GM19438 (cell line): ENCODE measurements at regions not wholly inside any gene's neighbourhood (a gene's known extent, or its start where the extent isn't known, plus 50 kb on each side); places are given as distances from the start of the nearest gene placed in this dataset.
"Not testable (repeated sequence)": the region's sequence is repeated elsewhere in the genome, so short reads cannot be mapped to it uniquely, and the experiment has no call there.

ENCODE experiments used
- ATAC-seq: cut with Tn5 transposase; IDR thresholded peaks from one replicate; pipeline ENCODE4 v1.9.1; 2021; ENCODE audit warnings: low read depth; ENCODE audit not compliant: unreplicated experiment

DNA sequence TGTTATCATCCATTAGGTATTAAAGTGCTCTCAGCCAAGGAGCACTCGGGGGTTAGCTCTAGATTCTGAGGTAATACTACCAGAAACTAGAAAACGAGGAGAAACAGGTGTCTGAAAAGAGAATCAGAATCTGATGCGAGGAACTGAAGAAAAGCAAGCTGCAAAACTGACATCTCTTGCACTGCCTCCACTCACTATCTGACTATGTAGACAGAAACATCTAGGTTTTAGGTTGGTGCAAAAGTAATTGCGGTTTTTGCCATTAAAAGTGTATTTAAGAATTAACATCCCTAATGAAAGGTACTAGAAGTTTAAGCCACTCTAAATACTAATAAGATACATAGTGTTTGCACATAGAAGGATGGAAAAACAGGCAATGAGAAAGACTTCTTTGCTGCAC lies 334.4 kb downstream of the GOLGA6L6 start:
- not testable (repeated sequence) for ATAC-seq

DNA sequence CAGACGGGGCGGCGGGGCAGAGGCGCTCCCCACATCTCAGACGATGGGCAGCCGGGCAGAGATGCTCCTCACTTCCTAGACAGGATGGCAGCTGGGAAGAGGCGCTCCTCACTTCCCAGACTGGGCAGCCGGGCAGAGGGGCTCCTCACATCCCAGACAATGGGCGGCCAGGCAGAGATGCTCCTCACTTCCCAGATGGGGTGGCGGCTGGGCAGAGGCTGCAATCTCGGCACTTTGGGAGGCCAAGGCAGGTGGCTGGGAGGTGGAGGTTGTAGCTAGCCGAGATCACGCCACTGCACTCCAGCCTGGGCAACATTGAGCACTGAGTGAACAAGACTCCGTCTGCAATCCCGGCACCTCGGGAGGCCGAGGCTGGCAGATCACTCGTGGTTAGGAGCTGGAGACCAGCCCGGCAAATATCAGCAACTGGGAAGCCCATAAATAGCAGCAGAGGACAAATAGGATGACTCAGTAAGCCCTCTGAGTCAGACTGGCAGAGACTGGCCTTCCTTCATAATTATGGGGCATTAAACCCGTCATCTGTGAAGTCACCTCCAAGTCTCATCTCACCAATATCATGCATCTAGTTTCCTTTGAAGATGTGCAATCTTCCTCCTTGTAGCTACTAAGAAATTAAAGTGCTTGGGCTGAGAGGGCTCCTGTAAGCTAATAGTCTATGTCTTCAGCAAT lies 337.3 kb downstream of the GOLGA6L6 start:
- ATAC-seq, result not testable (repeated sequence)

DNA sequence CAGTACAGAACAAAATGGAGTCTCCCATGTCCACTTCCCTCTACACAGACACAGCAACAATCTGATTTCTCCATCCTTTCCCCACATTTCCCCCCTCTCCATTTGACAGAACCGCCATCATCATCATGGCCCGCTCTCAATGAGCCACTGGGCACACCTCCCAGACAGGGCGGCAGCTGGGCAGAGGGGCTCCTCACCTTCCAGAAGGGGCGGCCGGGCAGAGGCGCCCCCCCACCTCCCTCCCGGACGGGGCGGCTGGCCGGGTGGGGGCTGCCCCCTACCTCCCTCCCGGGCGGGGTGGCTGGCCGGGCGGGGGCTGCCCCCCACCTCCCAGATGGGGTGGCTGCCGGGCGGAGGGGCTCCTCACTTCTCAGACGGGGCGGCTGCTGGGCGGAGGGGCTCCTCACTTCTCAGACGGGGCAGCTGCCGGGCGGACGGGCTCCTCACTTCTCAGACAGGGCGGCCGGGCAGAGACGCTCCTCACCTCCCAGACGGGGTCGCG lies 337.9 kb downstream of the GOLGA6L6 start:
- ATAC-seq, result not testable (repeated sequence)

DNA sequence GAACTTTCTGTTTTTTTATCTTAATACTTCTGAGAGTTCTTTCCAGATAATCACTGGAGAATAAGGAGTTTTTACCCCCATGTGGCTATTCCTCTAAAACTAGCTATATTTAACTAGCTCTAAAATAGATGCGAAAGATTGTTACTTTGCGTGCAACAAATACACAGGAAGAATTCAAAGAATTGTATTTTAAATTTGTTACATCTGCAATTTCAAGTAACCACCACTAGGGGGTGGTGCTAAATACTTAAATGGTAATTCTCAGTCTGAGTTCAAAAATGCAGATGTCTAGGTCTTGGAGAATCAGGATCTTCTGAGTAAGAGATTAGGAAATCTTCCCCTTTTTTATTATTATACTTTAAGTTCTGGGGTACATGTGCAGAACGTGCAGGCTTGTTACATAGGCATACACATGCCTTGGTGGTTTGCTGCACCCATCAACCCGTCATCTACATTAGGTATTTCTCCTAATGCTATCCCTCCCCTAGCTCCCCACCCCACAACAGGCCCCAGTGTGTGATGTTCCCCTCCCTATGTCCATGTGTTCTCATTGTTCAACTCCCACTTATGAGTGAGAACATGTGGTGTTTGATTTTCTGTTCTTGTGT lies 346.9 kb downstream of the GOLGA6L6 start:
- not testable (repeated sequence) for ATAC-seq

DNA sequence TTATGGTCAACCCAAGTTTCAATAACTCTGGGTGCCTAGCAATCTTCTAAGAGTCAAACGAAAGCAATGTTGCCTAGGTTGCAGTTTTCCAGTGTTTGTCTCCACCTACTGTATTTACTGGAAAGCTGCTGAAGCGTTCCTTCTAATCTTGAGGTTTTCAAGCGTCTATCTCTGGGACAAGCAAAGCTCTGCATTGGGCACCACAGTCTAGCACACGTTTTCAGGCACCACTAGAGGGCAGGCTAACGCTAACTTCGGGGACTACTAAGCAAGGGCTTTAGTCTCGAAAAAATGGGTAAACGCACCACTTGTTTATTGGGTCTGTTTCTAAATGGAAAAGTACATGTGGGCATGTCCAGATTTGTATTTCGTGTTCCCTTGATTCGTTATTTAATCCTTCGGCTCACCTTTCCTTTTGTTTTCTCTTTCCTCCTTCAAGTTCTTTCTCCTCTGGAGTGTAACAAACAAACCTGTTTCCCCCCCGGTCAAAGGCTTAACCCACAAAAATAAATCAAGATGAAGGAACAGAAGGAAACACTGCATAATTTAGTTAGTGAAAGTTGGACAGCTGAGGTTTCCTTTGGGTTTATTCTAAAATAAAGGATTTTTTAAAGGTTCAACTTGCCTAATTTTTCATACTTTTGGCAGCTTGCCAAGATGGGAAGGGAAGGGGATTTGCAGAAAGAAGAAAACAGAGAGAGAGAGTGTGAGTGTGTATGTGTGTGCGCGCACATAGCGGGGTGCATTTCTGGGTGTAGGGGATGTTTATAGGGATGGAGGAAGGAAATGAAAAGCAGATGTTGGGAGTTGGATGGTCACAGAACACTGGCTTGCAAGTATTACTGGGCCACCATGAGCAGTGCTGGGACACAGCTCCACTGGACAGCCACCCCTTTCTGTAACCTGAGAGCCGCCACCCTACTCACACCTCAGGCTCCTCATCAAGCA lies 348.3 kb downstream of the GOLGA6L6 start:
- peak; percentile 95 for ATAC-seq

DNA sequence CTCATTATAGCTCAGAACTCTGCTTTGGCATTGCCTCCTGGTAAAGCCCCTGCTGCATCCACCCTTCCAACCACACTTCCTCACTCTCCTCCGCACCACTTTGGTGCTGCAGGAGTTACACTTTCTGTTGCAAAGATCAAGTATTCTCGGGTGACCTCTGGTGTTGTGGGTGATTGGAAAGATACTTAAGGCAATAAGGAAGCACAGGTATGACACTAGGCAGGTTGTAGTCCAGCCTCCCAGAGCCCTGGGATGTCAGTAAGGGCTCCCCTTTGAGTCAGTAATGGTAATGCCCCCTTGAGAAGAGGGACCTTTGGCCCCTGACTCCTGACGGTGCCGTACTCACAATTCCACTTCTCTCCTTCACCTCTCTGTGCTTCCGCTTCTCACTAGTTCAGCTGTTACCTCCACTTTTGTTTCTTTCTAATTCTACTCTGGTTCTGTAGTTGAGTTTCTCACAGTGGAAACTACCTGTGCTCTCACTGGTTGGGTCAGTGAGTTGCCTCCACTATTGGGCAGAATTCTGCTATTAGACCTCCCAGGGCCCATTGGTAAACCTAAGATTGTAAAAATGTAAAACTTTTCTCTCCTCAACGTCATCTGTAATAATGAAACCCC lies 350.0 kb downstream of the GOLGA6L6 start:
- ATAC-seq, result not testable (repeated sequence)

DNA sequence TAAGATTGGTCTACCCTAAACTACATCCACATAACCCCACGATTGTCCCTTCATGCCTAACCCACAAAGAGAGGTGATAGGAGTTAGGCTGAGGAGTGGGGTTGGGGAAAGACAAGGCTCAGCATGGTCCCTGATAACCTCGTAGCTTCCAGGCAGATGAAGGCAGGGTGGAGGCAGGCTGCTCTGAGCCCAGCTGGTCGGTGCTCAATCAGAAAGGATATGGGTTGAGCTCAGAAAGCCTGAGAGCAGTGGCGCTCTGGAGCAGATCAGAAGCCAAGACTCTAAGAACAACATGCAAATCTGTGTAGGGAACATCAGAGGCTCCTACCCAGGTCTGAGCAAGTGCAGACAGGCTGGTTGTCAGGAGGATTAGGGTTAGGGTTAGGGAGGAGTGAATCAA lies 353.0 kb downstream of the GOLGA6L6 start:
- not testable (repeated sequence) for ATAC-seq

DNA sequence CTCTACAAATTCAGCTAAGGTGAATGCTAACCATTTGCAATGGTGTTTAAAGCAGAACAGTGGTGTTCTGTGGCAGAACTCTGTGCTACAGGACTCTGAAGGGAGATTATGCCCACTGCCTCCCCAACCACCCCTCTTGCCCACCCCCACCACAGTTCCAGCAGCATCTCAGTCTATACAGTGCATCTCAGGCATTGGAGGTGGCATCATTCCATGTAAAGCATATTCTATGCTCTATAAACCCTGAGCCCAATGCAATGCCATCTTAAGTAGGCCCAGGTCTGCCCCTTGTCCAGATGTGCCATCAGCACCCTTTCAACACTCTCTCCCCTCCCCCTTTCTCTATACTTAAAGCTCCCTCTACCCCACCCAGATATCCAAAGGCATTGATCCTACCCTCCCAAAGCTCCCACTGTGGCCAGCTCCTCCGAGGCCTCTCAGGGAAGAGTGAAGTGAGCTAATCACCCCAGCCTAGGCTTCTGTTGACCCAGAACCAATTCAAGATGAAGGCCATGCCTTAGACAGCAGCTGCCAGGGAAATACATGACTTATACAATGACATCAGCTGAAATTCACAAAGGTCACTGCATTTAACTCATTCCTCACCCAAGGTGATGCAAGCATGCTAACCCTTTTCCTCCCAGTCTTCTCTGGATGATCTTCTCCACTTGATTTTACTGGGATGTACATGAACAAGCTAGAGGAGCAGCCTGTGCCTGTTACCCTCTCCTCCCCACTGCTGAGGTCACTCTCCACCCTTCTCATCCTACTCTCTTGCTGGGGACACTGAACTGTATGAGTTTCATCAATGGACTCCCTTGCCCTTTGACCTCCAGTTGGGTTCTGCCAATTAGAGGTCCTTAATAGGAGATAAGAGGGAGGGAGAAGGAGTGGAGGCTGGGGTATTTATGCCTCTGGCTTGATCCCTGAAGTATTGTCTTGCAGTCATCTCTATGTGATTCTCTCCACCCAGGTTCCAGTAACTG lies 353.9 kb downstream of the GOLGA6L6 start:
- ATAC-seq, result not testable (repeated sequence)

DNA sequence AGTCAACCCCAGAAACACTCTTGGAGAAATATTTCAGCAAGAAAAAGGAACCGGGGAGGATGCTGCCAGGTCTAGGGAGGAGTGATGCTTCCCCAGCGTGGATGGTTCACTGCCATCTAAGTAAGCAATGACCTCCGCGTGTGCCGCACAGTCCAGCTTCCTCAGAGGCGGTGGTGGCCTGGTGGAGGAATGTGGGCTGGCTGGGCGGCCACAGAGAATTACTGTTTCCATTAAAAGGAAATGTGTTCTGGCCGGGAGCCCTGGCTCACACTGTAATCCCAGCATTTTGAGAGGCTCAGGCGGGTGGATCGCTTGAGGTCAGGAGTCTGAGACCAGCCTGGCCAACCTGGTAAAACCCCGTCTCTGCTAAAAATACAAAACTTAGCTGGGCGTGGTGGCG lies 356.7 kb downstream of the GOLGA6L6 start:
- not testable (repeated sequence) for ATAC-seq

DNA sequence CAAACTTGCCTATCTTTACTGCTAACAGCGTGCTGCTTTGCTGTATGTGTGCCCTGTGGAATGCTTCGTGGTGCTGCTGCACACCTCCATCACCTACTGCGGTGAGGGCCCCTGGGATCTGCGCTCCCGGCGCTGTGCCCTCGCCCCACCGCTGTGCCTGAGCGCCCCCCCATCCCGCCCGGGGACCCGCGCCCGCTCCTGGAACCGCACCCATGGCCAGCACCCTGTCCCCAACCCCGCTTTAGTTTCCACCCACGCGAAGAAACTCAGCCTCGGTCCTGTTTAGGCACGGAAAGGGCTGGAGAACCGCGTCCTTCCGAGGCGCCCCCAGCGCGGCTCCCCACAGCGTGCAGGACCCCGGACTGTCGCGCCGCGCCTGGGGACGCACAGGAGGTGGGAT lies 373.4 kb downstream of the GOLGA6L6 start:
- ATAC-seq, result not testable (repeated sequence)

DNA sequence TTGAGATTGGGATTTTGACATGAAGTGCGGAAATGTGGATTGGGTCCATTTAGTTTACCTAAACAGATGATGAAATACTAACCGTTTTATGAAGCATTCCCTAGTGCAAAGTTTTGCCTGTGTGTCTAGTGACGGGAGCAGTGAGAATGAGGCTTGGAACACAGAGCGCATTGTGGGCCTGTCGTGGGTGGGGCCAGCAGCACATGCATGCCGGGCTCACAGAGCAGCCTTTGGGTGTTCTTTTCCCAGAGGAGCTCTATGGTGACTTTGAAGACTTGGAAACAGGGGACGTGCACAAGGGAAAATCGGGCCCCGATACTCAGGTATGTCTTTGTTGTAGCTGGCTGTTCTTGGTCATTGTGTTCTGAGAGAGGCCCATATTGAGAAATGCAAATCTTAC lies 388.1 kb downstream of the GOLGA6L6 start:
- not testable (repeated sequence) for ATAC-seq

DNA sequence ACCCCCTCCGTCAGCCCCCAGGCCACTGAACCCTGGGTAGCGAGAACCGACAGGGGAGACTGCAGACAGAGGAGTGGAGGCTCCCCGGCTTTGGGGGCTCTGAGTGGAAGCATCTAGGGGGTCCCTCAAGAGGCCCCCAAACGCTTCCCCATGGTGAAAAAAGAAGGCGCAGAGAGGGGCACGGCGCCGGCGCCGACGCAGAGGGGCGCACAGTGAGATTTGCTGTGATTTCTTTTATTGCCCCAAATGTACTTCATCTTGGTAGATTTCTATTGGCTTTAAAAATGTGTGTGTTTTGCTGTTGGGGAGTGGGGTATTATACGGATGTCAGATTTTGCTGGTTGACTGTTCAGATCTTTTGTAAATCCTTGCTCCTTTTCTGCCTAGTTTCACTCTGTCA lies 392.9 kb downstream of the GOLGA6L6 start:
- not testable (repeated sequence) for ATAC-seq

DNA sequence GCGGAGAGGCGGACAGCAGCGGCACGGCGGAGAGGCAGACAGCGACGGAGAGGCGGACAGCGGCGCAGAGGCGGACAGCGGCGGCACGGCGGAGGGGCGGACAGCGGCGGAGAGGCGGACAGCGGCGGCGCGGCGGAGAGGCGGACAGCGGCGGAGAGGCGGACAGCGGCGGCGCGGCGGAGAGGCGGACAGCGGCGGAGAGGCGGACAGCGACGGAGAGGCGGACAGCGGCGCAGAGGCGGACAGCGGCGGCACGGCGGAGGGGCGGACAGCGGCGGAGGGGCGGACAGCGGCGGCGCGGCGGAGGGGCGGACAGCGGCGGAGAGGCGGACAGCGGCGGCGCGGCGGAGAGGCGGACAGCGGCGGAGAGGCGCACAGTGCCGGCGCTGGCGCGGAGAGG lies 393.6 kb downstream of the GOLGA6L6 start:
- not testable (repeated sequence) for ATAC-seq

DNA sequence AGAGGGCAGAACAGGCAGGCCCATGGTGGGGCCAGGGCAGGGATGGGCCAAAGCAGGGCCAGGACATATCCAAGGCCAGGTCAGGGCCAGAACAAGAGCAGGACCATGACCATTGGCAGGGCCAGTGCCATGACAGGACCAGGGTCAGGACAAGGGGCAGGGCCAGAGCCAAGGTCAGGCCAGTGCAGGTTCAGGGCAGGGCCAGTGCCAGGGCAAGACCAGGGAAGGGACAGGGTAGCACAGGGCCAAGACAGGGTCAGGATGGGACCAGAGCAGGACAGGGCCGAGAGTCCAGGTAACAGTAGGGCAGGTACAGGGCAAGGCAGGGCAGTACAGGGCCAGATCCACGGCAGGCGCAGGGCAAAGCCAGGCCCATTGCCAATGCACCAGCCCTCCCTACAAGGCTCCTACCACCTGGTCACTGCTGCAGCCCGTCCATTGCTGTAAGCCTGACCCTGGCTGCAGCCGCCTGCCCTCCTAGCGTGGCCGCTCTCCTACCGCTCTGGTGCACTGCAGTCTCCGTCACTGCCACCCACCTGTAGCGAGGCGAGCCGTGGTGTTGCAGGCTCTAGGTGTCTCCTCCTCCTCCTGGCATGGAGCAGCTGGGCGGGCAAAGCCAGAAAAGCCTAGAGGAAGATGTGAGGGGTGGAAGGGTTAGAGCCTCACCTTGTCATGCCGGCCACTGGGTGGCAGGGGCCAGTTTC lies 397.1 kb downstream of the GOLGA6L6 start:
- ATAC-seq, result not testable (repeated sequence)

DNA sequence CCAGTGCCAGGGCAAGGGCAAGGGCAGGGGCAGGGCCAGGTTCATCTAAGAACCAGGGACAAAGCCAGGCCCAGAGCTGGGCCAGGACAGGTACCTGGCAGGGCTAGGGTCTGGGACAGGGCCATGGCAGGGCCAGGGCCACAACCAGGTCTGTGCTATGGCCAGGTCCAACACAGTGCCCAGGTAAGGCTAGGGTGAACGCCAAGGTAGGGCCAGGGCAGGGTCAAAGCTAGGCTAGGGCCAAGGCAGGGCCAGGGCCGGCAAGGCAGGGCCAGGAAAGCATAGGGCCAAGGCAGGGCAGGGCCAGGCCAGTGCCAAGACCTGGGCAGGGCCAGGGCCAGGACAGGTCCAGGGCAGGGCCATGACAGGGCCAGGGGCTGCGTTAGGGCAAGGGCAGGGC lies 398.7 kb downstream of the GOLGA6L6 start:
- not testable (repeated sequence) for ATAC-seq

DNA sequence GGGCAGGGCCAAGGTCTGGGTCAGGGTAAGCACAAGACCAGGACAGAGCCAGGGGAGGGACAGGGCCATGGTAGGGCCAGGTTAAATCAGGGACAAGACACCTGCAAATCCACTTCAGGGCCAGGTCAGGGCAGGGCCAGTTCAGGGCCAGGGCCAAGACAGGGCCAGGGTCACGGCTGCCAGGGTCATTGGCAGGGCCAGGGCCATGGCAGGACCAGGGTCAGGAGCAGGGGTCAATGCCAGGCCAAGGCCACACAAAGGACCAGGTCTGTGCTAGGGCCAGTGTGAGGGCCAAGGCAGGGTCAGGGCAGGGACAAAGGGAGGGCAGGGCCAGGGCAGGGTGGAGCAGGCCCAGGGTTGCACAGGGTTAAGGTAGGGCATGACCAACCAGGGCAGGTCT lies 399.2 kb downstream of the GOLGA6L6 start:
- not testable (repeated sequence) for ATAC-seq

DNA sequence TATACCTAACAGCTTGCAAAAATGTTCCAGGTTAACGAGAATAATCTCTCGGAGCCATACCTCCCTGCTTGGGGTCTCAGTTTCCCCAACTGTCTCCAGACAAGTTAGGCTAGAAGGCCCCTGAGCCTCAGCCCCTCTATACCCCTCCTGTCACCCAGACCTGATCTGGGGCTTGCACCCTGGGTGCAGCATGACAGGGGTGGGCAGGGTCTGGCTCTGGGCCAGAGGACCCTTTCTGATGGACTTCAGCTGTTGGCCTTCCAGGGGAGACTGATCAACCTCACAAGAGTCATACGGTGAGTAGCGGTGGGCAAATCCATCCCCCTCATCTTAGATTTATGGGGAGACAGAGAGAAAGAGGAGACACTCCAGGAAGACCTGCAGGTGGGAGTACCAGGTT lies 416.9 kb downstream of the GOLGA6L6 start:
- not testable (repeated sequence) for ATAC-seq

DNA sequence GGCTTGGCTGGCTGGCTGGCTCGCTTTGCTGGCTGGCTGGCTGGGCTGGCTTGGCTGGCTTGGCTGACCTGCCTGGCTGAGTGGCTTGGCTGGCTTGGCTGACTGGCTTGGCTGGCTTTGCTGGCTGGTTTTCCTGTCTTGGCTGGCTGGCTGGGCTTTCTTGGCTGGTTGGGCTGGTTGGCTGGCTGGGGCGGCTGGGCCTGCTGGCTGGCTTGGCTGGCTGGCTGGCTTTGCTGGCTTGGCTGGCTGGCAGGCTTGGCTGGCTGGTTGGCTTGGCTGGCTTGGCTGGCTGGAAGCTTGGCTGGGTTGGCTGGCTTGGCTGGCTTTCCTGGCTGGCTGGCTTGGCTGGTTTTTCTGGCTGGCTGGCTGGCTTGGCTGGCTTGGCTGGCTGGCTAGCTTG lies 435.6 kb downstream of the GOLGA6L6 start:
- no peak for ATAC-seq
